ENCODE measurements at regions not wholly inside any gene's neighbourhood (a gene's known extent, or its start where the extent isn't known, plus 50 kb on each side); places are given as distances from the start of the nearest gene placed in this dataset.

DNA sequence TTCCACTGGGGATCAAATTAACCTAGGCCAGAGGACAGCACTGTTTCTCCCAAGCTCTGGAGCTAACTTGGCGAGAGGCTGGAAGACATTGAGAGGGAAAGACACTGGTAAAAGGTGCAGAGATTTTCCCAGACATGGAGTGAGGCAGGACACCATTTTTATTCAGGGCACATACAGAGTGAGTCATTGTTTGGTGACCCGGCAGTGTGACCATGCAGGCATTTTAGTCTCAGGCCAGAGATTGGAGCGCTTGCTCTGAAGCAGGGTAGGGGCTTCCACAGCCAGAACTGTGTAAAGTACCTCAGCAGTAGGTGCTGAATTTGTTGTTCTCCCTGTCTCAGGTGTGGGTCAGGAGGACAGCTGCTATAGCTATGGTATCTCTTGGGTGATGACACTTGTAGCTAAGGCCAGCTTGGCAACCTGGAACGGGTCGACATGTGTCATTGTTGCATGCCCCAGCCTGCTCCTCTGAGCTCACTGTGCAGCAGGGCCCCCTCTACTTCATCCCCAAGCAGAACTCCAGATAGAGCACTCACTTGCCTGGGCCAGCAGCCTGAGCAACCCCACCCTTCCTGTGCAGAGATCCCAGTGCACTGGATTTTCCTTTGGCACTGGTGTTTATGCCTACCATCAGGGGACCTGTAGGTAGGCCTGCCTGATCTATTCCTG lies 79.8 kb upstream of the ATP8A1 start:
- no peak for DNase-seq

DNA sequence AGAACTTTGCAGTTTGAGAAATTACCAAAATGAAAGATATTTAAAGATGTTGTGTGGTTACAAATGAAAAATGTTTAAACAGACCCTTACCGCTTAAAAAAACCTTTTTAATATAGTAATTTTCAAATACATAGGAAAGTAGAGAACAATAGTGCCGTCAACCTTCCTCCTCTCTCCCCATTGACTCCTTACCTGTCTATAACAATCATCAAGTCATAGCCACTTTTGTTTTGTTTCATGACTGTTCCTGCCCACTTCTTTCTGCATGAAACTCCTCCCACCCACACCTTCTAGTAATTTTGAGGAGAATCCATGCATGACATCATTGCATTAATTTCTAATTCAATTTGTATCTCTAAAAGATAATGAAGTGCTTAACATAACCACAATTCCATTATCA lies 76.5 kb upstream of the ATP8A1 start:
- DNase-seq = no peak

GRCh38 chr4:42732776-42733175 lies 75.9 kb upstream of the ATP8A1 start:
- DNase-seq = no peak

DNA sequence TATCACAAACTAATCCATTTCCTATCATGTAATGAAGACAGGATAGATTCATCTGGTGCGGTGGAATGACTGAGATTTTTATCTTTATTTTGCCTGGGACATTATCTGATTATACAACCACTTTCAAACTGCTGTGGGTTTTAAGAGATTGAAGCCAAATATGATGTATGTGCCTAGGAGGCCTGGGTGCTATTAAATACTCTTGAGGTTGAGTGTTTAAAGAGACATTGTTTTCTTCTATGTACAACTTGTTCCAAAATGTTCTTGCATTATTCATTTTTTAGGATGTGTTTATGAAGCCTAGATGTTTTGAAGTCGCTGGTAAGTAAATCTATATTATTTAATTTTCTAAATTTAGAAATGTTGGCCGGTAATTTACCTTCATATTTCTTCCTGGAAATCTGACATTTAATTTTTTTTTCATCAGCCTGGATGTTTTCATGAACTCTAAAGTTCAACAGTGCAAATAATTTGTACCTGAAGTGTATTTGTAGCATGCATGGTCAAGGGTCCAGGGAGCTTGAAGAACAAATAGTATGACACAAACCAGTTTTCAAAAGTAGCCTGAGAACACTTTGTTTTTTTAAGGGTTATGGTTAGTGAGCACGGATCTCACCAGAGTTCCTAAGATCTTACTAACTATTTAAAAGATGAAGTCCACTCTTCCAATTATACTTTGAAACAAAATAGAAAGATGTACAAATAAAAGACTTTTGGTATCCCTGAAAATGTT lies 72.8 kb upstream of the ATP8A1 start:
- DNase-seq = no peak

DNA sequence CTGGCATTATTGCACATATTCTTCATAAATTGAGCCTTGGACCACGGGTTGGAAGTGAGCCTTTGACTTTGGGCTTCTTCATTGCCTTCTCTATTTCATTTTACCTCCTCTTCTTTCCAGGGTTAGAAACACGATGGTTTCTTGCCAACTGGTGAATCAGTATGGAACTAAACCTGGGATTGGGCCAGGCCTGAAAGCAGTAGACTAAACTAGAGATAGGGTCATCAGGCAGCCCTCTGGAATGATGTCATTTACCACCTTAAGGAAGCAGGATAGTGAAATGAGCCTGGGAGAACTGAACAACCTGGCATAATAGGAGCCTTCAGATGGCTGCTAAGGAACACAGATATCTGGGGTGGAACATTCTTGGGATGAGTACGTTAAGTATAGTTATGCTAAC lies 67.5 kb upstream of the ATP8A1 start:
- DNase-seq = no peak

- DNase-seq = no peak
These were observed 63.6 kb upstream of the ATP8A1 start for GRCh38 chr4:42720533-42720932.

DNA sequence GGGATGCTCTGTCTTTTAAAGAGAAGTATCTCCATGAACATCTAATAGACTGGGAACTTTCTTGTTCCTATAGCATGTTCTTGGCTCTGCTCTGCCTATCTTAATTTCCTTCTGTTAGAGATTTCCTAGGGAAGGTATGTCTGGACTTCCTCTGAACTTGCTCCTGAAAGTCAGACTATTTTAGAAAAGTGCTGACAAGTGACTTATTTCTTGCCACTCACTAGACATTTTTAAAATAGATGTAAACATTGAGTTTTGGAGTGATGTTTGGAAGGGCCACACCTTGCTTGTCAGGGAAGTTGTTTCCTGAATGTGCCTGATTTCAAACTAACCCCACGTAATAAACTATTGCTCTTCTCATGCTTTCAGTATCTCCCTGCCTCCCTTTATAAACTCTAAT lies 62.4 kb upstream of the ATP8A1 start:
- no peak for DNase-seq

GRCh38 chr4:42718336-42718735 lies 61.4 kb upstream of the ATP8A1 start:
- no peak for DNase-seq

DNA sequence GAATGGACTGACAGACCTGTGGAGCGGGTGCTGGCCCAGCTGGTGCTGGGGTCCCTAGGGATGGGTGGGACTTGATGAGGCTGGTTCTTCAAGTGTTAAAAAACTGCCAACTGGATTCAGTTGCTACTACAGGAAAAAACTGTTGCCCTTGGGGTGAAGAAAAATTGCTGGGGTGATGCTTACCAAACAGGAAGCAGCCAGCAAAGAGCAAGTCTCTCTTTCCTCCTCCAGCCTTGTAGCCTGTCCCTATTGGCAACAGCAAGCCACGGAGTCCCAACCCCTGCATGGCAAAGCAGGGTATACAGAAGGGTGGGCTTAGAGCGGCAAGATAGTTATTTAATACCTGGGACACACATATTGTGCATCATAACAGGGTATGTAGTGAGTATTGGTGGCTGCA lies 60.1 kb upstream of the ATP8A1 start:
- no peak for DNase-seq

GRCh38 chr4:42715807-42716482 lies 59.0 kb upstream of the ATP8A1 start:
- no peak for DNase-seq

- no peak for DNase-seq
These were observed 56.5 kb upstream of the ATP8A1 start for GRCh38 chr4:42713391-42713790.

- DNase-seq = no peak
These were observed 55.9 kb upstream of the ATP8A1 start for GRCh38 chr4:42712854-42713253.

DNA sequence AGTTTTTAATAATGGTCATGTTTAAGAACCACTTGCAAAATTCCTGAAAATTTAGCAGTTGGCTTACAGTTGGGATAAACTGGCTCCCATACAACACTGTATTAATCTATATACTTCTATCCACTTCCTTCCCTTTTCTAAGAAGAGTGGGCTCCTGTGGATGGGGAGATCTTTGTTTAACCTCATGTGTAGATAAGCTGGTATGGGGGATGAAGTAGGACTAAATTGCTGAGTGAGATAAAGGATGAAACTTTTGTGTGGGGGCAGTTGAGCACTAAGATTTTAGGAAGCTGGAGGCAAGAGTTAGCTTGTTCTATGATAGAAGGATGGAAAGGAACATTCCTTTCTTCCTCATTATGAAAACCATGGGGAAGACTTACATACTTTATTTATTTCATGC lies 54.6 kb upstream of the ATP8A1 start:
- DNase-seq = no peak

DNA sequence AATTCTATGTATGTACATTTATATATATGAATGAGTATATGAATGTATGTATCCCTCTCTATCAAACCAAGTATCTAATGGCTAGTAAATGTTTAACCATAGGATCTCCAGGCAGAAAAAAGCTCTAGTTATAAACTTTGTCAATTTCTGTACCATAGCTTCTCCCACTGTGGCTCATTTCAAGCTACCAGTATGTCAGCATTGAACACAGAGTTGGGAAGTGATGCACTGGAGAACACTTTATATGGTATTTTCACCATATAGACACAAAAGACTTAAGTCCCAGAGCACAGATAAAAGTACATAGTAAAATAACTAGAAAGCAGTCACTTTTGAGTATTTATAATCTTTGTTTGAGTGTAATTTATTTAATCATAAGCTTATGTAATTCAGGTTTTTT lies 53.9 kb upstream of the ATP8A1 start:
- no peak for DNase-seq

- DNase-seq = no peak
These were observed 53.4 kb upstream of the ATP8A1 start for GRCh38 chr4:42710329-42710728.

DNA sequence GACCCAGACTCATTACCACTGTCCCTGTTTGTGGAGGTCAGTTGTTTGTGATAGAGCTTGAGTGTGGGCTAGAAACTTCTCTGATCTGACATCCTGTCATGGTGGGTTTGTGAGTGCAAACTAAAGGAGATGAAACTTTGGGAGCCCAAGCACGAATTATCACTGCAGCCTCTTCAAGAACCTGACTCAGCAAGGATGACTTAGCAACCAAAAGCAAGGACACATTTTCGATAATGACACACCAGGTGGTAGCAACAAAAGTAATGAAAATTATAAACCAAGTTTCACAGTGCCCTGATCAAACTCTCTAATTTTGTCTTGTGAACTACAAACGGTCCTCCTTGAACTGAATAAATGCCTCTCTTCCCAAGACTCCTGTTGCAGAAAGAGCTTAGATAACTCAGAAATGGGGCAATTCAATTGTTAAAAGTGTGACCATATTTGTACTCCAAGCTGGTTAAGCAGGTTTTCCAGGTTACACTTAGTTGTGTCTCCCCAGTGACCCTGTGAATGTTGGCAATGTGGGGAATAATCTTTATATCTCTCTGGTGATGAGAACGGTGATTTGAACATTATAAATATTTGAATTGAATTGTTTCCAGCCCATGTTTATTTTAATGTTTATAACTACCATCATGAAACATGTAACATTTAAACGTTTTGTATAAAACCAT lies 52.6 kb upstream of the ATP8A1 start:
- DNase-seq = no peak

GRCh38 chr4:42708625-42709024 lies 51.7 kb upstream of the ATP8A1 start:
- no peak for DNase-seq

Data from MV-4-11 (cell line).